Neural progenitor cell (in vitro differentiated cells): ENCODE measurements at regions not wholly inside any gene's neighbourhood (a gene's known extent, or its start where the extent isn't known, plus 50 kb on each side); places are given as distances from the start of the nearest gene placed in this dataset.

Source experiments
- DNase-seq: peaks from one replicate; pipeline ENCODE4 v3.0.0-alpha.2; 2016; ENCODE audit warnings: low spot score
- H2AFZ ChIP-seq: fragments of 200-600 bp; sonication (generic); replicated peaks from 2 replicates; pipeline ENCODE4 v1.6.1; 2016; ENCODE audit warnings: antibody characterized with exemption
- H3F3A ChIP-seq: fragments of 200-600 bp; sonication (generic); 2 replicates; pipeline ENCODE4 v1.6.1; 2016; ENCODE audit warnings: antibody characterized with exemption, low read depth
- H3K27ac ChIP-seq: fragments of 200-600 bp; sonication (generic); 2 replicates; pipeline ENCODE4 v1.5.1; 2016; ENCODE audit warnings: mild to moderate bottlenecking
- H3K27me3 ChIP-seq: fragments of 200-600 bp; sonication (generic); 2 replicates; pipeline ENCODE4 v1.6.1; 2016; ENCODE audit warnings: mild to moderate bottlenecking, moderate library complexity
- H3K36me3 ChIP-seq: fragments of 200-600 bp; sonication (generic); 2 replicates; pipeline ENCODE4 v1.5.1; 2016
- H3K4me1 ChIP-seq: fragments of 200-600 bp; sonication (generic); 2 replicates; pipeline ENCODE4 v1.6.1; 2016; ENCODE audit warnings: mixed run types
- H3K4me2 ChIP-seq: fragments of 200-600 bp; sonication (generic); 2 replicates; pipeline ENCODE4 v1.6.1; 2016
- H3K4me3 ChIP-seq: fragments of 200-600 bp; sonication (generic); 2 replicates; pipeline ENCODE4 v1.5.1; 2016
- H3K79me2 ChIP-seq: fragments of 200-600 bp; sonication (generic); 2 replicates; pipeline ENCODE4 v1.6.1; 2016; ENCODE audit warnings: low read depth
- H3K9ac ChIP-seq: fragments of 200-600 bp; sonication (generic); 2 replicates; pipeline ENCODE4 v1.6.1; 2016
- H3K9me3 ChIP-seq: fragments of 200-600 bp; sonication (generic); 2 replicates; pipeline ENCODE4 v1.5.1; 2016; ENCODE audit warnings: low read depth
- H4K20me1 ChIP-seq: fragments of 200-600 bp; sonication (generic); 2 replicates; pipeline ENCODE4 v1.6.1; 2016; ENCODE audit warnings: low read depth
- H3K27ac Mint-ChIP-seq: 3 replicates; pipeline ENCODE4 v1.8.0; 2021; ENCODE audit warnings: mixed read lengths
- H3K27me3 Mint-ChIP-seq: 2 replicates; pipeline ENCODE4 v1.8.0; 2022; ENCODE audit warnings: low read depth, mild to moderate bottlenecking, inconsistent platforms, moderate library complexity, mixed read lengths; ENCODE audit not compliant: insufficient read depth
- H3K36me3 Mint-ChIP-seq: 3 replicates; pipeline ENCODE4 v1.8.0; 2021; ENCODE audit warnings: mixed read lengths
- H3K4me1 Mint-ChIP-seq: 3 replicates; pipeline ENCODE4 v1.8.0; 2021; ENCODE audit warnings: mixed read lengths
- H3K4me3 Mint-ChIP-seq: 3 replicates; pipeline ENCODE4 v1.8.0; 2021; ENCODE audit warnings: mild to moderate bottlenecking, moderate library complexity, mixed read lengths
- H3K9me3 Mint-ChIP-seq: 3 replicates; pipeline ENCODE4 v1.8.0; 2020; ENCODE audit warnings: mixed read lengths
- EZH2 ChIP-seq: fragments of 200-600 bp; sonication (generic); IDR thresholded peaks from 2 replicates; pipeline ENCODE4 v1.6.1; 2017; ENCODE audit warnings: antibody characterized with exemption, mild to moderate bottlenecking, moderate library complexity
- EZH2phosphoT487 ChIP-seq: fragments of 200-600 bp; sonication (generic); IDR thresholded peaks from 2 replicates; pipeline ENCODE4 v1.6.1; 2017; ENCODE audit warnings: antibody characterized with exemption
- TF ChIP-seq, protein P1 (sequence below): fragments of 200-600 bp; sonication (generic); IDR thresholded peaks from 2 replicates; pipeline ENCODE4 v1.5.1; 2017; ENCODE audit warnings: antibody characterized with exemption, mild to moderate bottlenecking

- no peak for TF ChIP-seq EZH2
- TF ChIP-seq, protein P1, sequence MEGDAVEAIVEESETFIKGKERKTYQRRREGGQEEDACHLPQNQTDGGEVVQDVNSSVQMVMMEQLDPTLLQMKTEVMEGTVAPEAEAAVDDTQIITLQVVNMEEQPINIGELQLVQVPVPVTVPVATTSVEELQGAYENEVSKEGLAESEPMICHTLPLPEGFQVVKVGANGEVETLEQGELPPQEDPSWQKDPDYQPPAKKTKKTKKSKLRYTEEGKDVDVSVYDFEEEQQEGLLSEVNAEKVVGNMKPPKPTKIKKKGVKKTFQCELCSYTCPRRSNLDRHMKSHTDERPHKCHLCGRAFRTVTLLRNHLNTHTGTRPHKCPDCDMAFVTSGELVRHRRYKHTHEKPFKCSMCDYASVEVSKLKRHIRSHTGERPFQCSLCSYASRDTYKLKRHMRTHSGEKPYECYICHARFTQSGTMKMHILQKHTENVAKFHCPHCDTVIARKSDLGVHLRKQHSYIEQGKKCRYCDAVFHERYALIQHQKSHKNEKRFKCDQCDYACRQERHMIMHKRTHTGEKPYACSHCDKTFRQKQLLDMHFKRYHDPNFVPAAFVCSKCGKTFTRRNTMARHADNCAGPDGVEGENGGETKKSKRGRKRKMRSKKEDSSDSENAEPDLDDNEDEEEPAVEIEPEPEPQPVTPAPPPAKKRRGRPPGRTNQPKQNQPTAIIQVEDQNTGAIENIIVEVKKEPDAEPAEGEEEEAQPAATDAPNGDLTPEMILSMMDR: no peak
Measured at GRCh38 chr9:115957585-115957984, 196.0 kb upstream of the PAPPA start.

GRCh38 chr9:115964710-115965347 lies 188.8 kb upstream of the PAPPA start:
- Histone ChIP-seq H3K4me2 (no peak overlapping the region), H3K4me3 (no peak overlapping the region), H3F3A (no peaks in the 10 kb centered on the region), H4K20me1 (no peaks in the 10 kb centered on the region), H3K9ac (no peak overlapping the region), H3K4me1 (no peaks in the 10 kb centered on the region), H3K27me3 (no peaks in the 10 kb centered on the region), H3K9me3 (no peaks in the 10 kb centered on the region), H3K79me2 (no peaks in the 10 kb centered on the region), H3K27ac (no peak overlapping the region), H3K36me3 (no peaks in the 10 kb centered on the region), H2AFZ (no peak overlapping the region)
- TF ChIP-seq EZH2 (no peak), EZH2phosphoT487 (no peak)
- TF ChIP-seq, protein P1: no peak
- Mint-ChIP-seq H3K27ac (no peak overlapping the region), H3K27me3 (no peaks in the 10 kb centered on the region), H3K36me3 (no peaks in the 10 kb centered on the region), H3K4me3 (no peak overlapping the region), H3K4me1 (no peaks in the 10 kb centered on the region), H3K9me3 (peaks cover 11% of the 10 kb centered on the region)
- no peak for DNase-seq

More at GRCh38 chr9:115957585-115957984, 196.0 kb upstream of the PAPPA start:
- Mint-ChIP-seq H3K4me1 (no peaks in the 10 kb centered on the region), H3K27me3 (no peaks in the 10 kb centered on the region), H3K9me3 (peaks cover 5% of the 10 kb centered on the region), H3K4me3 (no peak overlapping the region), H3K36me3 (no peaks in the 10 kb centered on the region), H3K27ac (no peak overlapping the region)
- Histone ChIP-seq H3K79me2 (no peaks in the 10 kb centered on the region), H3F3A (no peaks in the 10 kb centered on the region), H3K27me3 (no peaks in the 10 kb centered on the region), H3K4me1 (no peaks in the 10 kb centered on the region), H2AFZ (no peak overlapping the region), H3K9me3 (no peaks in the 10 kb centered on the region), H3K9ac (no peak overlapping the region), H4K20me1 (no peaks in the 10 kb centered on the region), H3K27ac (no peak overlapping the region), H3K36me3 (no peaks in the 10 kb centered on the region), H3K4me2 (no peak overlapping the region), H3K4me3 (no peak overlapping the region)
- no peak for DNase-seq

GRCh38 chr9:115966660-115967059 lies 186.9 kb upstream of the PAPPA start:
- H4K20me1 ChIP-seq: no peaks in the 10 kb centered on the region
- TF ChIP-seq, protein P1: no peak
- TF ChIP-seq EZH2 (no peak), EZH2phosphoT487 (no peak)
- no peak overlapping the region for H3K4me3 ChIP-seq
- no peaks in the 10 kb centered on the region for H3K79me2 ChIP-seq
- no peak overlapping the region for H3K27ac Mint-ChIP-seq
- no peaks in the 10 kb centered on the region for H3K4me1 Mint-ChIP-seq
- no peak overlapping the region for H3K4me2 ChIP-seq
- no peak overlapping the region for H3K4me3 Mint-ChIP-seq
- H3K9me3 Mint-ChIP-seq: peaks cover 6% of the 10 kb centered on the region
- H3K36me3 ChIP-seq: no peaks in the 10 kb centered on the region
- no peaks in the 10 kb centered on the region for H3K9me3 ChIP-seq
- no peaks in the 10 kb centered on the region for H3F3A ChIP-seq
- no peaks in the 10 kb centered on the region for H3K4me1 ChIP-seq
- H3K27me3 ChIP-seq: no peaks in the 10 kb centered on the region
- no peaks in the 10 kb centered on the region for H3K36me3 Mint-ChIP-seq
- no peak overlapping the region for H3K9ac ChIP-seq
- H3K27me3 Mint-ChIP-seq: no peaks in the 10 kb centered on the region
- DNase-seq: no peak
- no peak overlapping the region for H3K27ac ChIP-seq
- H2AFZ ChIP-seq: no peak overlapping the region
